OCI-LY3 (cell line): ENCODE measurements at regions not wholly inside any gene's neighbourhood (a gene's known extent, or its start where the extent isn't known, plus 50 kb on each side); places are given as distances from the start of the nearest gene placed in this dataset.

Experiments used
- CTCF ChIP-seq: fragments of 200-600, 300-600 bp; sonication (generic); IDR thresholded peaks from 2 replicates; pipeline ENCODE4 v1.5.1; 2014; ENCODE audit warnings: antibody characterized with exemption, low read length, low read depth
- EZH2phosphoT487 ChIP-seq: fragments of 200-600 bp; shearing (Covaris generic); IDR thresholded peaks from 2 replicates; pipeline ENCODE4 v1.6.1; 2018; ENCODE audit warnings: antibody characterized with exemption, mixed run types, low read depth

- TF ChIP-seq CTCF: no peak
- no peak for TF ChIP-seq EZH2phosphoT487
Observed at GRCh38 chr18:69127873-69128500, 272.7 kb upstream of the DOK6 start.
